H1 (cell line): ENCODE measurements at regions not wholly inside any gene's neighbourhood (a gene's known extent, or its start where the extent isn't known, plus 50 kb on each side); places are given as distances from the start of the nearest gene placed in this dataset.

ENCODE experiments used
- CTCF ChIA-PET: fragments of 300-600 bp; sonication (Branson Sonifier 250); formaldehyde crosslinking; loops from one replicate; lab custom pipeline; 2021; ENCODE audit not compliant: partially characterized antibody; lab: Charles Lee
- POLR2A ChIA-PET: fragments of 300-600 bp; sonication (Branson Sonifier 250); formaldehyde crosslinking; loops from one replicate; lab custom pipeline; 2021; ENCODE audit warnings: inconsistent platforms; ENCODE audit not compliant: partially characterized antibody; lab: Charles Lee
- DNase-seq, 2 experiments: peaks; one replicate each; pipeline versions ENCODE4 v3.0.0 to v3.0.0-alpha.2; 2010 to 2022; ENCODE audit warnings: low spot score in 2 of 2, low read depth in 1 of 2, mixed read lengths in 1 of 2
- FAIRE-seq: peaks from 2 replicates; lab custom pipeline; 2011; peaks lifted over from hg19 to GRCh38; lab: Jason Lieb, UNC
- H2AFZ ChIP-seq: 2 replicates; pipeline ENCODE4 v1.8.1; 2012; ENCODE audit warnings: low read length, inconsistent platforms
- H2AK5ac ChIP-seq: 2 replicates; pipeline ENCODE4 v1.6.1; 2013; ENCODE audit warnings: low read depth, low read length
- H2BK120ac ChIP-seq: replicated peaks from 2 replicates; pipeline ENCODE3; 2013; ENCODE audit warnings: low read depth, low read length, inconsistent platforms
- H2BK12ac ChIP-seq: 2 replicates; pipeline ENCODE4 v1.6.1; 2013; ENCODE audit warnings: low read depth, low read length
- H2BK15ac ChIP-seq: 2 replicates; pipeline ENCODE4 v1.6.1; 2013; ENCODE audit warnings: low read length
- H2BK20ac ChIP-seq: 2 replicates; pipeline ENCODE4 v1.6.1; 2013; ENCODE audit warnings: low read length
- H2BK5ac ChIP-seq: 2 replicates; pipeline ENCODE4 v1.6.1; 2013; ENCODE audit warnings: low read depth, low read length
- H3K14ac ChIP-seq: 2 replicates; pipeline ENCODE4 v1.6.1; 2013; ENCODE audit warnings: inconsistent platforms; ENCODE audit not compliant: insufficient read length
- H3K18ac ChIP-seq: 2 replicates; pipeline ENCODE4 v1.6.1; 2013; ENCODE audit warnings: low read length; ENCODE audit errors: extremely low read depth
- H3K23ac ChIP-seq: 2 replicates; pipeline ENCODE4 v1.6.1; 2013; ENCODE audit warnings: inconsistent platforms; ENCODE audit not compliant: insufficient read length
- H3K23me2 ChIP-seq: 2 replicates; pipeline ENCODE4 v1.6.1; 2013; ENCODE audit warnings: low read depth, low read length
- H3K27ac ChIP-seq: 2 replicates; pipeline ENCODE4 v1.6.1; 2011; ENCODE audit warnings: low read depth, low read length, inconsistent platforms
- H3K27me3 ChIP-seq, 4 experiments: replicated peaks in 1 of 4; 1 replicate in 1 of 4; 2 replicates in 3 of 4; pipeline versions ENCODE4 v1.6.1 to v1.8.1; 2011 to 2013; ENCODE audit warnings: low read length in 3 of 4, mild to moderate bottlenecking in 3 of 4, inconsistent platforms in 2 of 4, mixed read lengths in 2 of 4, moderate library complexity in 1 of 4; ENCODE audit not compliant: control insufficient read depth in 3 of 4, insufficient read depth in 3 of 4; ENCODE audit errors: extremely low read depth in 1 of 4
- H3K36me3 ChIP-seq, 4 experiments: 2 replicates each; pipeline versions ENCODE4 v1.6.1 to v1.8.1; 2011 to 2013; ENCODE audit warnings: mild to moderate bottlenecking in 4 of 4, low read length in 3 of 4, moderate library complexity in 2 of 4, control low read depth in 1 of 4, inconsistent platforms in 1 of 4; ENCODE audit not compliant: insufficient read depth in 4 of 4, control insufficient read depth in 2 of 4
- H3K4ac ChIP-seq: replicated peaks from 2 replicates; pipeline ENCODE3; 2013; ENCODE audit warnings: low read length, low read depth, mixed read lengths, inconsistent platforms; ENCODE audit not compliant: insufficient read length
- H3K4me1 ChIP-seq, 4 experiments: replicated peaks in 1 of 4; 1 replicate in 1 of 4; 2 replicates in 3 of 4; pipeline versions ENCODE4 v1.6.1 to v1.8.1; 2011 to 2013; ENCODE audit warnings: low read length in 3 of 4, inconsistent platforms in 2 of 4, mixed read lengths in 1 of 4; ENCODE audit not compliant: insufficient read depth in 4 of 4, control insufficient read depth in 3 of 4
- H3K4me2 ChIP-seq, 2 experiments: 2 replicates each; pipeline versions ENCODE4 v1.6.1 to v1.8.1; 2011 to 2013; ENCODE audit warnings: low read depth in 2 of 2, low read length in 2 of 2, control low read depth in 1 of 2, inconsistent platforms in 1 of 2, mild to moderate bottlenecking in 1 of 2; ENCODE audit not compliant: insufficient read depth in 1 of 2
- H3K4me3 ChIP-seq, 4 experiments: fragments of 200-600, 300-600 bp in 1 of 4; sonication (generic), shearing (Covaris generic), sonication (Bioruptor Twin) in 1 of 4; 2 replicates each; pipeline versions ENCODE4 v1.5.1 to v1.8.1; 2011 to 2016; ENCODE audit warnings: low read length in 4 of 4, low read depth in 3 of 4, control low read depth in 2 of 4, inconsistent platforms in 2 of 4, mild to moderate bottlenecking in 2 of 4, mixed read lengths in 1 of 4, moderate library complexity in 1 of 4; ENCODE audit not compliant: insufficient read depth in 2 of 4; ENCODE audit errors: extremely low read depth in 1 of 4
- H3K56ac ChIP-seq: replicated peaks from 2 replicates; pipeline ENCODE3; 2013; ENCODE audit warnings: low read depth, mild to moderate bottlenecking, mixed read lengths, low read length, inconsistent platforms; ENCODE audit not compliant: insufficient read length
- H3K79me1 ChIP-seq: 2 replicates; pipeline ENCODE4 v1.6.1; 2013; ENCODE audit warnings: low read depth, low read length, control low read depth
- H3K79me2 ChIP-seq, 2 experiments: 2 replicates each; pipeline versions ENCODE4 v1.6.1 to v1.8.1; 2012 to 2013; ENCODE audit warnings: low read length in 2 of 2, mild to moderate bottlenecking in 2 of 2, inconsistent platforms in 1 of 2; ENCODE audit not compliant: insufficient read depth in 2 of 2, control insufficient read depth in 1 of 2
- H3K9ac ChIP-seq, 4 experiments: replicated peaks in 1 of 4; 1 replicate in 1 of 4; 2 replicates in 3 of 4; pipeline versions ENCODE4 v1.6.1 to v1.8.1; 2011 to 2013; ENCODE audit warnings: low read depth in 3 of 4, low read length in 3 of 4, control low read depth in 2 of 4, mild to moderate bottlenecking in 2 of 4, moderate library complexity in 2 of 4, inconsistent platforms in 1 of 4; ENCODE audit errors: extremely low read depth in 1 of 4
- H3K9me3 ChIP-seq, 2 experiments: 2 replicates each; pipeline versions ENCODE4 v1.6.1 to v1.8.1; 2012 to 2013; ENCODE audit warnings: mild to moderate bottlenecking in 2 of 2, moderate library complexity in 2 of 2, control low read depth in 1 of 2, inconsistent platforms in 1 of 2, low read depth in 1 of 2, low read length in 1 of 2, mixed read lengths in 1 of 2; ENCODE audit not compliant: insufficient read depth in 2 of 2
- H4K20me1 ChIP-seq, 2 experiments: replicated peaks in 1 of 2; 2 replicates each; pipeline versions ENCODE3 to v1.8.1; 2011 to 2013; ENCODE audit warnings: inconsistent platforms in 2 of 2, low read length in 2 of 2, mild to moderate bottlenecking in 1 of 2; ENCODE audit not compliant: insufficient read depth in 2 of 2, control insufficient read depth in 1 of 2
- H4K5ac ChIP-seq: 2 replicates; pipeline ENCODE4 v1.6.1; 2013; ENCODE audit warnings: low read length, low read depth, mixed read lengths, inconsistent platforms; ENCODE audit not compliant: insufficient read length
- H4K8ac ChIP-seq: 2 replicates; pipeline ENCODE4 v1.8.0; 2013; ENCODE audit warnings: mild to moderate bottlenecking, moderate library complexity, low read length, inconsistent platforms; ENCODE audit not compliant: insufficient read depth; ENCODE audit errors: extremely low read depth
- H4K91ac ChIP-seq: replicated peaks from 2 replicates; pipeline ENCODE3; 2013; ENCODE audit warnings: low read length, mixed read lengths, inconsistent platforms; ENCODE audit not compliant: insufficient read length
- CHD2 ChIP-seq: IDR thresholded peaks from 2 replicates; pipeline ENCODE4 v1.6.1; 2012; ENCODE audit warnings: low read length, improper control_type of control experiment
- EP300 ChIP-seq, 2 experiments: IDR thresholded peaks; 1 replicate in 1 of 2; 2 replicates in 1 of 2; pipeline ENCODE4 v1.6.1; 2011 to 2012; ENCODE audit warnings: low read depth in 2 of 2, low read length in 2 of 2, mild to moderate bottlenecking in 2 of 2, borderline replicate concordance in 1 of 2, inconsistent platforms in 1 of 2, moderate library complexity in 1 of 2
- HDAC6 ChIP-seq: IDR thresholded peaks from one replicate; pipeline ENCODE4 v1.7.1; 2012; ENCODE audit warnings: low read depth, mild to moderate bottlenecking, inconsistent platforms, low read length, moderate library complexity
- RFX5 ChIP-seq: IDR thresholded peaks from 2 replicates; pipeline ENCODE4 v1.6.1; 2011; ENCODE audit warnings: low read depth, low read length, improper control_type of control experiment, borderline replicate concordance
- USF2 ChIP-seq: IDR thresholded peaks from 2 replicates; pipeline ENCODE4 v1.6.1; 2011; ENCODE audit warnings: low read length, improper control_type of control experiment
- WGBS, 2 experiments: shearing (Covaris generic) in 1 of 2; methylation state at CpG; one replicate each; pipeline versions ENCODE4 v1.1.6 to v1.1.7; 2013 to 2015; ENCODE audit warnings: low lambda C conversion rate in 2 of 2, mixed read lengths in 2 of 2, inconsistent platforms in 1 of 2, low coverage in 1 of 2, missing lambda C conversion rate in 1 of 2; ENCODE audit not compliant: insufficient replicate concordance in 2 of 2, insufficient coverage in 1 of 2, insufficient read length in 1 of 2; ENCODE audit errors: extremely low coverage in 1 of 2, missing lambda C conversion rate in 1 of 2; 5-methylcytosine and 5-hydroxymethylcytosine counted together

- CTCF ChIA-PET: interaction anchor here (0.7 to 1.8 kb wide), 6 partner anchors 8 to 664 kb away, joined by 3 to 5 read pairs (median 3); no protein-coding TSS in a partner anchor
Measured at GRCh38 chr17:68706356-68706920, 105.3 kb upstream of the FAM20A start.

More at GRCh38 chr17:68706356-68706920, 105.3 kb upstream of the FAM20A start:
- Histone ChIP-seq H2BK15ac (no peak overlapping the region), H3K79me2 (no peaks in the 10 kb centered on the region), H3K23me2 (no peaks in the 10 kb centered on the region; the same call in 1 of the 2 replicates), H4K5ac (no peak overlapping the region), H3K27me3 (no peaks in the 10 kb centered on the region), H2BK12ac (no peak overlapping the region), H3K56ac (no peak overlapping the region), H3K4ac (no peak overlapping the region), H2BK20ac (no peak overlapping the region), H3K27ac (no peak overlapping the region), H3K4me1 (no peaks in the 10 kb centered on the region; a peak in 1 of 7 replicates), H2BK120ac (no peak overlapping the region), H3K36me3 (no peaks in the 10 kb centered on the region), H3K18ac (no peak overlapping the region), H3K79me1 (no peaks in the 10 kb centered on the region), H2AFZ (no peak overlapping the region), H3K14ac (no peak overlapping the region), H4K8ac (no peak overlapping the region), H3K4me2 (no peak overlapping the region), H4K20me1 (no peaks in the 10 kb centered on the region), H3K9ac (no peak overlapping the region), H3K23ac (no peak overlapping the region)
- 68% methylated on average over 5 of the region's 5 CpGs; no CpG with 5 or more reads in 1 of the 2 experiments for WGBS, 2 experiments
- POLR2A ChIA-PET: interaction anchor here (0.8 kb wide), 1 partner anchor 187 kb away, joined by 3 read pairs; no protein-coding TSS in a partner anchor
- TF ChIP-seq RFX5 (no peak), CHD2 (no peak), USF2 (no peak), HDAC6 (no peak), EP300 (IDR thresholded peaks at IDR 0.05; ENCODE audit: borderline replicate concordance in 1 of 2, low read depth in 2 of 2, low read length in 2 of 2) (no peak)
- TF ChIP-seq, all 59 proteins: peak for 0
- FAIRE-seq (no peak), DNase-seq (no peak)
- Histone ChIP-seq H3K9me3 (no peaks in the 10 kb centered on the region), H4K91ac (no peak overlapping the region), H2AK5ac (no peak overlapping the region), H3K4me3 (no peak overlapping the region), H2BK5ac (no peak overlapping the region)
